Progenitor cell of endocrine pancreas (in vitro differentiated cells): ENCODE measurements at regions not wholly inside any gene's neighbourhood (a gene's known extent, or its start where the extent isn't known, plus 50 kb on each side); places are given as distances from the start of the nearest gene placed in this dataset.

ENCODE experiments used
- DNase-seq: peaks from one replicate; pipeline ENCODE4 v3.0.0; 2021; ENCODE audit warnings: low spot score; ENCODE audit not compliant: unreplicated experiment
- H3K27ac Mint-ChIP-seq: 2 replicates; pipeline ENCODE4 v1.8.0; 2021; ENCODE audit warnings: mild to moderate bottlenecking, moderate library complexity, mixed read lengths
- H3K27me3 Mint-ChIP-seq: 2 replicates; pipeline ENCODE4 v1.8.0; 2021; ENCODE audit warnings: mixed read lengths
- H3K36me3 Mint-ChIP-seq: 2 replicates; pipeline ENCODE4 v1.8.0; 2022; ENCODE audit warnings: mixed read lengths; ENCODE audit not compliant: insufficient read depth
- H3K4me1 Mint-ChIP-seq: 2 replicates; pipeline ENCODE4 v1.8.0; 2021; ENCODE audit warnings: low read depth, mixed read lengths
- H3K4me3 Mint-ChIP-seq: 2 replicates; pipeline ENCODE4 v1.8.0; 2021; ENCODE audit warnings: low read depth, mild to moderate bottlenecking, moderate library complexity, mixed read lengths
- H3K9me3 Mint-ChIP-seq: 2 replicates; pipeline ENCODE4 v1.8.0; 2021; ENCODE audit warnings: low read depth, mixed read lengths
- TF ChIP-seq, protein P1 (sequence below): fragments of 200-600 bp; sonication (generic); IDR thresholded peaks from one replicate; pipeline ENCODE4 v1.5.0; 2021; ENCODE audit warnings: antibody characterized with exemption, mild to moderate bottlenecking; ENCODE audit not compliant: unreplicated experiment

DNA sequence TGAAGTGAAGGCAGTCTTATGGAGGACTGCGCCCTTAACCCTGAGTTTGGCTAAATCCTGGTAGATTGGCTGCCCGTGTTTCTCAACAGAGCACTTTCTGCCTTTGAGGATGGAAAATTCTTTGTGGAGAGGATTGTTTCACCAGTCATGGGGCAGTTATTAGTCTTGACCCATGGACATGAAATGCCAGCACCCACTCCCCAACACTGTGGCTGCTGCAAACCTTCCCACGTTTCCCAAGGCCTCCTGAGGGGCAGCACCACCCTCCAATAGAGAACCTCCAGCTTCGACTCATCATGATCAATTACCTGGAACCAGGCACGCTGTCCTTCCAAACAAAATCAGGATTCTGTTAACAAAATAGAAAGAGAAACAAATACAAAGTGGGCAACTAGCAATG is 117.8 kb downstream of the PXDC1 start:
- H3K27ac Mint-ChIP-seq = no peak overlapping the region
- TF ChIP-seq, protein P1, sequence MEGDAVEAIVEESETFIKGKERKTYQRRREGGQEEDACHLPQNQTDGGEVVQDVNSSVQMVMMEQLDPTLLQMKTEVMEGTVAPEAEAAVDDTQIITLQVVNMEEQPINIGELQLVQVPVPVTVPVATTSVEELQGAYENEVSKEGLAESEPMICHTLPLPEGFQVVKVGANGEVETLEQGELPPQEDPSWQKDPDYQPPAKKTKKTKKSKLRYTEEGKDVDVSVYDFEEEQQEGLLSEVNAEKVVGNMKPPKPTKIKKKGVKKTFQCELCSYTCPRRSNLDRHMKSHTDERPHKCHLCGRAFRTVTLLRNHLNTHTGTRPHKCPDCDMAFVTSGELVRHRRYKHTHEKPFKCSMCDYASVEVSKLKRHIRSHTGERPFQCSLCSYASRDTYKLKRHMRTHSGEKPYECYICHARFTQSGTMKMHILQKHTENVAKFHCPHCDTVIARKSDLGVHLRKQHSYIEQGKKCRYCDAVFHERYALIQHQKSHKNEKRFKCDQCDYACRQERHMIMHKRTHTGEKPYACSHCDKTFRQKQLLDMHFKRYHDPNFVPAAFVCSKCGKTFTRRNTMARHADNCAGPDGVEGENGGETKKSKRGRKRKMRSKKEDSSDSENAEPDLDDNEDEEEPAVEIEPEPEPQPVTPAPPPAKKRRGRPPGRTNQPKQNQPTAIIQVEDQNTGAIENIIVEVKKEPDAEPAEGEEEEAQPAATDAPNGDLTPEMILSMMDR = no peak
- peaks cover 8% of the 10 kb centered on the region for H3K4me1 Mint-ChIP-seq
- no peak for DNase-seq
- no peaks in the 10 kb centered on the region for H3K36me3 Mint-ChIP-seq
- peaks cover 5% of the 10 kb centered on the region for H3K27me3 Mint-ChIP-seq
- H3K4me3 Mint-ChIP-seq = no peak overlapping the region
- no peaks in the 10 kb centered on the region for H3K9me3 Mint-ChIP-seq

- no peaks in the 10 kb centered on the region for H3K36me3 Mint-ChIP-seq
- no peak for DNase-seq
- no peak overlapping the region for H3K27ac Mint-ChIP-seq
- H3K9me3 Mint-ChIP-seq = no peaks in the 10 kb centered on the region
- H3K4me3 Mint-ChIP-seq = no peak overlapping the region
- TF ChIP-seq, protein P1 = no peak
- H3K27me3 Mint-ChIP-seq = peaks cover 20% of the 10 kb centered on the region
- H3K4me1 Mint-ChIP-seq = peaks cover 8% of the 10 kb centered on the region
Measured at GRCh38 chr6:3631877-3632276, 119.6 kb downstream of the PXDC1 start.

GRCh38 chr6:3631186-3631585 is 120.3 kb downstream of the PXDC1 start:
- DNase-seq = no peak
- Mint-ChIP-seq H3K27me3 (peaks cover 20% of the 10 kb centered on the region), H3K27ac (no peak overlapping the region), H3K4me3 (no peak overlapping the region), H3K9me3 (no peaks in the 10 kb centered on the region), H3K36me3 (no peaks in the 10 kb centered on the region), H3K4me1 (peaks cover 8% of the 10 kb centered on the region)
- TF ChIP-seq, protein P1 = no peak

DNA sequence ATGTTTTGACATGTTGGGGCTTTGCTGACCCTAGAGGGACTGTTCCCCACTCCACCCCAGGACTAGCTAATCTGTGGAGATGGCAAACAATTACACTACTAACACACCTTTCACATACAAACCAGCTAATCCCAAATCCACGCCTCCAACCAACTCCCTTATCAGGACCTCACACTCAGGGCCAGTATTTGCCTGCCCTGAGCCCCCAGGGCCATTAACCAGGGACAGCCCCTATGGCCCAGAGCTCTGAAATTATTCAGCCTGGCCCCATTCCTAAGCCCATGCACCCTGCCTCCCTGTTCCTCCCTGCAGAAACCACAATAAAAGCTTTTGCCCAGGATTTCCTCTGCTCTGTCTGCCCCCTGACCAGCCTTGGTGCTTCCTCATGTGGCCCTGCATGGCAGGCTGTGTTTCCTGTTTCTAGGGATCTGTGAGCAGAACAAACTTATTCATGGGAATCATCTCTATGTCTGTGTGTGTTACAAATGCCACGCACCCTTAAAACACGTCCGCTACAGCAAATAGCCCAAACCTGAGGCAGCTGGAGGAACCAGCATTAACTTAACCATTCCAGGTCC is 121.2 kb downstream of the PXDC1 start:
- TF ChIP-seq, protein P1 = no peak
- Mint-ChIP-seq H3K27ac (no peak overlapping the region), H3K4me3 (no peak overlapping the region), H3K27me3 (peaks cover 27% of the 10 kb centered on the region), H3K9me3 (no peaks in the 10 kb centered on the region), H3K4me1 (peaks cover 9% of the 10 kb centered on the region), H3K36me3 (no peaks in the 10 kb centered on the region)
- DNase-seq = no peak

GRCh38 chr6:3627956-3628835 is 123.3 kb downstream of the PXDC1 start:
- no peaks in the 10 kb centered on the region for H3K36me3 Mint-ChIP-seq
- peaks cover 9% of the 10 kb centered on the region for H3K4me1 Mint-ChIP-seq
- peaks cover 40% of the 10 kb centered on the region for H3K27me3 Mint-ChIP-seq
- H3K4me3 Mint-ChIP-seq = no peak overlapping the region
- TF ChIP-seq, protein P1 = no peak
- no peak for DNase-seq
- H3K9me3 Mint-ChIP-seq = no peaks in the 10 kb centered on the region
- H3K27ac Mint-ChIP-seq = no peak overlapping the region
